GM12878 (cell line): ENCODE measurements at regions not wholly inside any gene's neighbourhood (a gene's known extent, or its start where the extent isn't known, plus 50 kb on each side); places are given as distances from the start of the nearest gene placed in this dataset.

ENCODE experiments used
- ATAC-seq: fragments of 200-7000 bp; cut with Tn5 transposase; 3 replicates; pipeline ENCODE4 v1.9.1; 2020; ENCODE audit warnings: mild to moderate bottlenecking, moderate library complexity
- BruUV-seq: library from RNA; stranded (reverse); fragments of 400-500 nt; replicated peaks from 2 replicates; lab custom pipeline; 2021; lab: Mats Ljungman, UMichigan
- CTCF ChIA-PET: fragments of 300-600 bp; sonication (Branson Sonifier 250); formaldehyde crosslinking; extraction: SDS; loops from one replicate; lab custom pipeline; 2021; ENCODE audit warnings: inconsistent platforms; lab: Yijun Ruan, JAX
- POLR2A ChIA-PET: fragments of 350-600 bp; formaldehyde crosslinking; extraction: SDS; loops from one replicate; lab custom pipeline; 2021; ENCODE audit warnings: inconsistent platforms; lab: Charles Lee
- RAD21 ChIA-PET: fragments of 300-600 bp; sonication (Branson Sonifier 250); formaldehyde crosslinking; loops from one replicate; lab custom pipeline; 2023; ENCODE audit warnings: antibody characterized with exemption; ENCODE audit not compliant: unreplicated experiment; lab: Charles Lee
- SMC1A ChIA-PET: fragments of 300-600 bp; sonication (Branson Sonifier 250); formaldehyde crosslinking; loops from one replicate; lab custom pipeline; 2023; ENCODE audit not compliant: unreplicated experiment, uncharacterized antibody; lab: Charles Lee
- DNase-seq: peaks from one replicate; pipeline ENCODE4 v3.0.0-alpha.2; 2011; ENCODE audit warnings: low read depth, low spot score
- FAIRE-seq: peaks from 3 replicates; lab custom pipeline; 2011; peaks lifted over from hg19 to GRCh38; lab: Jason Lieb, UNC
- H2AFZ ChIP-seq: 2 replicates; pipeline ENCODE4 v1.6.0; 2011; ENCODE audit warnings: low read depth, low read length, control low read depth; ENCODE audit not compliant: control insufficient read depth
- H3K27ac ChIP-seq: 2 replicates; pipeline ENCODE4 v1.5.1; 2011; ENCODE audit warnings: control low read depth; ENCODE audit not compliant: control insufficient read depth, insufficient read depth
- H3K27me3 ChIP-seq, 2 experiments: replicated peaks in 1 of 2; 2 replicates each; pipeline versions ENCODE4 v1.6.0 to v1.6.1; 2011; ENCODE audit warnings: low read length in 1 of 2; ENCODE audit not compliant: control insufficient read depth in 2 of 2, insufficient read depth in 2 of 2
- H3K36me3 ChIP-seq, 2 experiments: 2 replicates each; pipeline ENCODE4 v1.5.1; 2011; ENCODE audit warnings: low read length in 1 of 2; ENCODE audit not compliant: control insufficient read depth in 2 of 2, insufficient read depth in 2 of 2
- H3K4me1 ChIP-seq: 2 replicates; pipeline ENCODE4 v1.6.1; 2011; ENCODE audit warnings: mild to moderate bottlenecking, low read length, moderate library complexity, mixed read lengths; ENCODE audit not compliant: control insufficient read depth, insufficient read depth
- H3K4me2 ChIP-seq: 2 replicates; pipeline ENCODE4 v1.6.0; 2011; ENCODE audit warnings: control low read depth; ENCODE audit not compliant: control insufficient read depth, insufficient read depth
- H3K4me3 ChIP-seq: fragments of 200-600 bp; sonication (generic); 2 replicates; pipeline ENCODE4 v1.5.1; 2016
- H3K79me2 ChIP-seq: 2 replicates; pipeline ENCODE4 v1.6.0; 2011; ENCODE audit warnings: low read length; ENCODE audit not compliant: control insufficient read depth, insufficient read depth
- H3K9ac ChIP-seq: 2 replicates; pipeline ENCODE4 v1.8.0; 2011; ENCODE audit warnings: low read length, control low read depth, mixed read lengths; ENCODE audit not compliant: control insufficient read depth, insufficient read depth
- H3K9me3 ChIP-seq: replicated peaks from 3 replicates; pipeline ENCODE4 v1.5.1; 2011; ENCODE audit warnings: mild to moderate bottlenecking, low read length; ENCODE audit not compliant: control insufficient read depth, insufficient read depth
- H4K20me1 ChIP-seq: 2 replicates; pipeline ENCODE4 v1.6.0; 2011; ENCODE audit not compliant: control insufficient read depth, insufficient read depth
- BCL3 ChIP-seq: IDR thresholded peaks from 2 replicates; pipeline ENCODE4 v1.6.1; 2011; ENCODE audit warnings: borderline replicate concordance, low read depth, mild to moderate bottlenecking, moderate library complexity, low read length; ENCODE audit not compliant: insufficient read depth, poor library complexity, severe bottlenecking
- CUX1 ChIP-seq: IDR thresholded peaks from 2 replicates; pipeline ENCODE4 v1.6.1; 2012; ENCODE audit warnings: improper control_type of control experiment, low read depth, low read length; ENCODE audit not compliant: insufficient replicate concordance
- HDAC6 ChIP-seq: fragments of 200-600 bp; sonication (generic); IDR thresholded peaks from one replicate; pipeline ENCODE4 v1.8.0; 2017; ENCODE audit warnings: antibody characterized with exemption; ENCODE audit not compliant: unreplicated experiment
- JUND ChIP-seq: IDR thresholded peaks from 2 replicates; pipeline ENCODE4 v1.6.1; 2012; ENCODE audit warnings: low read depth, mild to moderate bottlenecking, low read length, improper control_type of control experiment, moderate library complexity
- NKRF ChIP-seq: fragments of 450-650 bp; conservative IDR thresholded peaks from 2 replicates; pipeline ENCODE4 v1.6.1; 2017; ENCODE audit warnings: mild to moderate bottlenecking, moderate library complexity
- RELB ChIP-seq: fragments of 450-650 bp; IDR thresholded peaks from 2 replicates; pipeline ENCODE4 v1.6.1; 2017; ENCODE audit warnings: low read depth, mild to moderate bottlenecking, moderate library complexity
- SMAD1 ChIP-seq: fragments of 450-650 bp; IDR thresholded peaks from 2 replicates; pipeline ENCODE4 v1.6.1; 2018; ENCODE audit warnings: mild to moderate bottlenecking, low read depth; ENCODE audit not compliant: partially characterized antibody
- SUZ12 ChIP-seq: fragments of 200-600 bp; sonication (generic); IDR thresholded peaks from one replicate; pipeline ENCODE4 v1.6.1; 2018; ENCODE audit warnings: antibody characterized with exemption, mild to moderate bottlenecking; ENCODE audit not compliant: unreplicated experiment
- WGBS: methylation state at CpG from one replicate; pipeline ENCODE4 v1.1.6; 2016; ENCODE audit warnings: low lambda C conversion rate; ENCODE audit not compliant: insufficient replicate concordance, insufficient coverage; ENCODE audit errors: missing lambda C conversion rate; 5-methylcytosine and 5-hydroxymethylcytosine counted together
- in situ Hi-C: fragments of 300-500 bp; cut with MboI; formaldehyde crosslinking; loops from 9 replicates; pipeline ENCODE4 v1.14.3; 2018; ENCODE audit warnings: mixed read lengths
- intact Hi-C: fragments of 100-400 bp; cut with micrococcal nuclease; formaldehyde crosslinking; loops from one replicate; pipeline ENCODE4 v1.14.2; 2022; ENCODE audit not compliant: unreplicated experiment

- TF ChIP-seq RELB (no peak), BCL3 (no peak)
Measured at GRCh38 chr13:105030851-105031250, 1504.6 kb downstream of the EFNB2 start (continued).

GRCh38 chr13:105019073-105019472 is 1516.4 kb downstream of the EFNB2 start:
- no peak for FAIRE-seq
- SMC1A ChIA-PET = no interaction called here
- WGBS = 67% methylated on average over 8 of the region's 8 CpGs
- no peak for TF ChIP-seq NKRF
- TF ChIP-seq JUND = no peak
- no peak for TF ChIP-seq HDAC6
- TF ChIP-seq SUZ12 = no peak
- TF ChIP-seq CUX1 = no peak
- TF ChIP-seq SMAD1 = no peak

More at GRCh38 chr13:105019073-105019472, 1516.4 kb downstream of the EFNB2 start:
- Histone ChIP-seq H3K9me3 (no peaks in the 10 kb centered on the region), H3K4me3 (no peak overlapping the region), H3K36me3 (no peaks in the 10 kb centered on the region), H4K20me1 (no peaks in the 10 kb centered on the region), H3K4me1 (no peaks in the 10 kb centered on the region), H3K27me3 (no peaks in the 10 kb centered on the region), H3K9ac (no peak overlapping the region), H2AFZ (no peak overlapping the region), H3K27ac (no peak overlapping the region), H3K4me2 (no peak overlapping the region), H3K79me2 (no peaks in the 10 kb centered on the region)
- RAD21 ChIA-PET = no interaction called here
- no TSS peak for BruUV-seq
- no peak for ATAC-seq
- no peak for DNase-seq
- in situ Hi-C loops (no loop called here), intact Hi-C loops (no loop called here)
- CTCF ChIA-PET = no interaction called here
- POLR2A ChIA-PET = no interaction called here
